Colonic mucosa (tissue), 4 donors: ENCODE measurements at regions not wholly inside any gene's neighbourhood (a gene's known extent, or its start where the extent isn't known, plus 50 kb on each side); places are given as distances from the start of the nearest gene placed in this dataset.

Experiments
- DNase-seq: peaks from one replicate; pipeline ENCODE4 v3.0.0-alpha.2; 2020
- H3K27ac ChIP-seq: fragments of 200-600 bp; one replicate; pipeline ENCODE4 v1.8.0; 2021
- H3K27me3 ChIP-seq: fragments of 200-600 bp; one replicate; pipeline ENCODE4 v1.8.0; 2021
- H3K36me3 ChIP-seq: fragments of 200-600 bp; one replicate; pipeline ENCODE4 v1.8.0; 2021
- H3K4me1 ChIP-seq: fragments of 200-600 bp; one replicate; pipeline ENCODE4 v1.8.0; 2021; ENCODE audit warnings: mild to moderate bottlenecking
- H3K4me3 ChIP-seq: fragments of 200-600 bp; one replicate; pipeline ENCODE4 v1.8.0; 2021
- H3K9ac ChIP-seq, 2 donors: one replicate each; pipeline ENCODE4 v1.7.0; 2013; ENCODE audit warnings: control low read depth in 2 of 2, low read depth in 2 of 2, low read length in 2 of 2
- H3K9me3 ChIP-seq: fragments of 200-600 bp; one replicate; pipeline ENCODE4 v1.8.0; 2021
- CTCF ChIP-seq: fragments of 200-600 bp; IDR thresholded peaks from one replicate; pipeline ENCODE4 v1.8.0; 2022; ENCODE audit warnings: antibody characterized with exemption, mild to moderate bottlenecking
- intact Hi-C: fragments of 100-400 bp; cut with DNase I; formaldehyde crosslinking; loops from one replicate; pipeline ENCODE4 v1.14.1; 2022
- donor health status: healthy.
- donor health status: DM: no; HTN: no; CAD: no.
- donor health status: DM: no; HTN: no; CAD: no.

DNA sequence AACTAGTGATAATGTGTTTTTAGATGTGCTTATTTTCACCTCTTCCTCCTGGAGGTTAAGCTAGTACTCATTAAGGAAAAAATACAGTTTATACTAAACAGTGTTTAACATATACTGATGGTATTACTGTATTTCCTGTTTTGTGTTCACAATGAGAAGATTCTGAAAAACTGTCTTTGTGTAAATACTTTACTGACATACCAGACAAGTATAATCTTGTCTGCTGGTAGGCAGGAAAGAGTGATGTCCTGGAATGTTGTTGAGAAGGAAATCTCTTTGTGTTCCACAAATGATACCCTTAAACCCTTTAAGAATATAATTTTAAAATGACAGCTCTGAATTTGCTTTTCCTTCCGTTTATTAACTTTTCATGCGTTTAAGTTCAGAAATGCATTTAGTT, 205.5 kb upstream of the NUDT6 start:
- Histone ChIP-seq H3K4me1 (no peaks in the 10 kb centered on the region), H3K4me3 (no peak overlapping the region), H3K36me3 (no peaks in the 10 kb centered on the region), H3K9ac (no peak overlapping the region), H3K27me3 (no peaks in the 10 kb centered on the region), H3K9me3 (no peaks in the 10 kb centered on the region), H3K27ac (no peak overlapping the region)
- intact Hi-C loops = loop anchor here (5.0 kb wide), 1 partner anchor 534 kb away; no protein-coding TSS in a partner anchor
- DNase-seq = no peak
- no peak for TF ChIP-seq CTCF

DNA sequence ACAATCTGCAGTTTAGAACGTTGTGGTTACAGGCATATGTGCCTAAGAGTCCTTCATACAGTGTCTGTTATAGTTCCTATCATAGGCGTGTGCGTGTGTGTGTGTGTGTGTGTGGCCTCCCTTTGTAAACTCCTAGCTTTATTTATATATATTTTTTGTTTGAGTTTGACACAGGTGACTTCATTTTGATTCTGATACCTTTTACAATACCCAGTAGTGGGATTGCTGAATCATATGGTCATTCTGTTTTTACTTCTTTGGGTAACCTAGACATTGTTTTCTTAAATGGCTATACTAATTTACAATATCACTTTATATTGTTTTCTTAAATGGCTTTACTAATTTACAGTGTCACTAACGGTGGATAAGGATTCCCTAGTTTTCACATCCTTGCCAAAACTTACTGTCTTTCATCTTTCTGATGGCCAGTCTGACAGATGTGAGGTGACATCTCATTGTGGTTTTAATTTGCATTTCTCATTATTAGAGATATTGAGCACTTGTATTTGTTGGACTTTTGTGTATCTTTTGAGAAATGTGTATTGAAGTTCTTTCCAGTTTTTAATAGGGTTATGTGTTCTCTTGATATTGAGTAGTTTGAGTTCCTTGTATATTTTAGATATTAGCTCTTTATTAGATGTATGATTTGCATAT, 211.1 kb upstream of the NUDT6 start:
- no peak for TF ChIP-seq CTCF
- no peak for DNase-seq
- Histone ChIP-seq H3K9ac (no peak overlapping the region), H3K36me3 (no peaks in the 10 kb centered on the region), H3K27ac (no peak overlapping the region), H3K4me3 (no peak overlapping the region), H3K4me1 (no peaks in the 10 kb centered on the region), H3K27me3 (no peaks in the 10 kb centered on the region), H3K9me3 (no peaks in the 10 kb centered on the region)
- intact Hi-C loops = no loop called here

- Histone ChIP-seq H3K36me3 (no peaks in the 10 kb centered on the region), H3K27me3 (no peaks in the 10 kb centered on the region), H3K4me3 (no peak overlapping the region), H3K4me1 (no peaks in the 10 kb centered on the region), H3K9ac (no peak overlapping the region), H3K27ac (no peak overlapping the region), H3K9me3 (no peaks in the 10 kb centered on the region)
- intact Hi-C loops = no loop called here
- DNase-seq = no peak
- no peak for TF ChIP-seq CTCF
Observed at GRCh38 chr4:123144616-123145015, 222.2 kb upstream of the NUDT6 start.

GRCh38 chr4:123158576-123158975, 236.2 kb upstream of the NUDT6 start:
- no peak for TF ChIP-seq CTCF
- intact Hi-C loops = no loop called here
- H3K4me3 ChIP-seq = no peak overlapping the region
- no peak overlapping the region for H3K27ac ChIP-seq
- no peaks in the 10 kb centered on the region for H3K36me3 ChIP-seq
- DNase-seq = no peak
- no peak overlapping the region for H3K9ac ChIP-seq
- no peaks in the 10 kb centered on the region for H3K4me1 ChIP-seq
- no peaks in the 10 kb centered on the region for H3K27me3 ChIP-seq
- no peaks in the 10 kb centered on the region for H3K9me3 ChIP-seq

DNA sequence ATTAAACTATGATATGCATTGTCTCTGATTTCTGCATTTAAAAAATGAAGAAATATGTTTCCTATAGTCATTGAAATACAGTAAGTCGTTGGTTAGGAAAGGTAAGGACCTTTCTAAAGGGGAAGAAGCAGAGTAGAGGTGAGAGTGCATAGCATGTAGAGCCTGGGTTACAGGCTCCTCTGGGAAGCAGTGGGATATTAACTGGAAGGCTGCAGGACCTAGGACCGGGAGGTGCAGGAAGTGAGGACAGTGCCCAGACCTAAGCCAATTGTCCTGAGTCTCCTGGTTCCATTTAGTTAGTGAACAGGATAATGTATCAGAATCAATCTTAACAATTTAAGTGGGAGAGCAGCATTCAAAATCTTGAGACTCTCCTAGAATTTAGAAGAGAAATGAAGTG, 237.1 kb upstream of the NUDT6 start:
- no peaks in the 10 kb centered on the region for H3K27me3 ChIP-seq
- TF ChIP-seq CTCF = no peak
- H3K27ac ChIP-seq = no peak overlapping the region
- intact Hi-C loops = no loop called here
- no peaks in the 10 kb centered on the region for H3K9me3 ChIP-seq
- H3K9ac ChIP-seq = no peak overlapping the region
- H3K36me3 ChIP-seq = no peaks in the 10 kb centered on the region
- DNase-seq = no peak
- no peaks in the 10 kb centered on the region for H3K4me1 ChIP-seq
- H3K4me3 ChIP-seq = no peak overlapping the region
